Testis (tissue), 2 donors: ENCODE measurements at regions not wholly inside any gene's neighbourhood (a gene's known extent, or its start where the extent isn't known, plus 50 kb on each side); places are given as distances from the start of the nearest gene placed in this dataset.

Experiments used
- POLR2A ChIP-seq: fragments of 450-650 bp; IDR thresholded peaks from one replicate; pipeline ENCODE4 v1.6.1; 2017; ENCODE audit warnings: antibody characterized with exemption, mild to moderate bottlenecking, moderate library complexity
- TF ChIP-seq, protein P1 (sequence below), 3 experiments: fragments of 450-650 bp in 2 of 3; fragments of 200-600 bp in 1 of 3; sonication (generic) in 1 of 3; IDR thresholded peaks; one replicate each; pipeline ENCODE4 v1.5.1; 2016 to 2019; ENCODE audit warnings: antibody characterized with exemption in 3 of 3, mild to moderate bottlenecking in 2 of 3, moderate library complexity in 1 of 3

DNA sequence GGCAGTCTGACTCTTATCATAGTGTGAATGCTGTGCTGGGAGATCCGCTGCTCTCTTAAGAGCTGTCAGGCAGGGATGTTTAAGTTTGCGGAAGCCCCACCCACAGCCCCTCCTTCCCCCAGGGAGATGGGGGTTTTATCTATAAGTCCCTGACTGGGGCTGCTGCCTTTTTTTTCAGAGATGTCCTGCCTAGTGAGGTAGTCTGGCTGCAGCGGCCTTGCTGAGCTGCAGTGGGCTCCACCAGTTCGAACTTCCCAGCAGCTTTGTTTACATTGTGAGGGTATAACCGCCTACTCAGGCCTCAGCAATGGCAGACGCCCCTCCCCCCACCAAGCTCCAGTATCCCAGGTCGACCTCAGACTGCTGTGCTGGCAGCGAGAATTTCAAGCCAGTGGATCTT is 75.7 kb upstream of the UST start:
- no peak for TF ChIP-seq POLR2A
- TF ChIP-seq, protein P1, sequence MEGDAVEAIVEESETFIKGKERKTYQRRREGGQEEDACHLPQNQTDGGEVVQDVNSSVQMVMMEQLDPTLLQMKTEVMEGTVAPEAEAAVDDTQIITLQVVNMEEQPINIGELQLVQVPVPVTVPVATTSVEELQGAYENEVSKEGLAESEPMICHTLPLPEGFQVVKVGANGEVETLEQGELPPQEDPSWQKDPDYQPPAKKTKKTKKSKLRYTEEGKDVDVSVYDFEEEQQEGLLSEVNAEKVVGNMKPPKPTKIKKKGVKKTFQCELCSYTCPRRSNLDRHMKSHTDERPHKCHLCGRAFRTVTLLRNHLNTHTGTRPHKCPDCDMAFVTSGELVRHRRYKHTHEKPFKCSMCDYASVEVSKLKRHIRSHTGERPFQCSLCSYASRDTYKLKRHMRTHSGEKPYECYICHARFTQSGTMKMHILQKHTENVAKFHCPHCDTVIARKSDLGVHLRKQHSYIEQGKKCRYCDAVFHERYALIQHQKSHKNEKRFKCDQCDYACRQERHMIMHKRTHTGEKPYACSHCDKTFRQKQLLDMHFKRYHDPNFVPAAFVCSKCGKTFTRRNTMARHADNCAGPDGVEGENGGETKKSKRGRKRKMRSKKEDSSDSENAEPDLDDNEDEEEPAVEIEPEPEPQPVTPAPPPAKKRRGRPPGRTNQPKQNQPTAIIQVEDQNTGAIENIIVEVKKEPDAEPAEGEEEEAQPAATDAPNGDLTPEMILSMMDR (IDR thresholded peaks at IDR 0.05): no peak
